ENCODE measurements at regions not wholly inside any gene's neighbourhood (a gene's known extent, or its start where the extent isn't known, plus 50 kb on each side); places are given as distances from the start of the nearest gene placed in this dataset.

DNA sequence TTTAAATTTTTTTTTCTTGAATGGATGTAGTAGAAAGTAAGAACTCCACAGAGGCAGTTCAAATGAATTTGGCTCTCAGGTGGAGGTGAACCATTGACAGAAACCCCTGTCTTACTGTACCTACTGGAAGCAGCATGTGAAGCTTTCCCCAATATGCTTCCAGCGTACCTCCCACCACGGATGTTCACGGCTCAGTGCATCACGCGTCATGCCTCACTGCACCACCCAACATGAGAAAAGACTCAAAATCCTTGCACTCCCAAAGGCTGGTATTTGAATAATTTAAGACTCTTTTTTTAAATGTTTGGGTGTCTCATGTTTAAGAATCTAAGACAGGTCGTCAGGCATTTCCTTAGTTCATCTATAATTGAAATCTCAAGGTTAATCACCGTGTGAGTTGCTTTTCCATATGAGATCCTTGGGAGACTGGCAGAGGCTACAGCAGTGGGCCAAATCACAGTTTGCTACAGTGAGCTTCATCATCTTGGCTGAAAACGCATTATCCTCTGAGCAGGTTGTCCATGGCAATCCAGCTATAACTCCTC lies 846.4 kb downstream of the DCDC2C start:
- Mint-ChIP-seq H3K4me3 (no peak overlapping the region), H3K36me3 (ENCODE audit: low read depth) (no peaks in the 10 kb centered on the region), H3K27me3 (no peaks in the 10 kb centered on the region), H3K4me1 (no peaks in the 10 kb centered on the region), H3K9me3 (peaks cover 5% of the 10 kb centered on the region), H3K27ac (no peak overlapping the region)
- ATAC-seq = no peak
- no peak for DNase-seq

GRCh38 chr2:4551691-4552474 lies 848.5 kb downstream of the DCDC2C start:
- Mint-ChIP-seq H3K27me3 (no peaks in the 10 kb centered on the region), H3K4me3 (no peak overlapping the region), H3K4me1 (no peaks in the 10 kb centered on the region), H3K9me3 (peaks cover 5% of the 10 kb centered on the region), H3K27ac (no peak overlapping the region), H3K36me3 (ENCODE audit: low read depth) (no peaks in the 10 kb centered on the region)
- DNase-seq = no peak
- no peak for ATAC-seq

- Mint-ChIP-seq H3K4me1 (no peaks in the 10 kb centered on the region), H3K9me3 (peaks cover 5% of the 10 kb centered on the region), H3K36me3 (ENCODE audit: low read depth) (no peaks in the 10 kb centered on the region), H3K27me3 (no peaks in the 10 kb centered on the region), H3K27ac (no peak overlapping the region), H3K4me3 (no peak overlapping the region)
- DNase-seq (no peak), ATAC-seq (no peak)
Observed at GRCh38 chr2:4553241-4553640, 849.9 kb downstream of the DCDC2C start.

- no peak overlapping the region for H3K4me3 Mint-ChIP-seq
- H3K4me1 Mint-ChIP-seq = no peaks in the 10 kb centered on the region
- ATAC-seq = no peak
- H3K27ac Mint-ChIP-seq = no peak overlapping the region
- no peaks in the 10 kb centered on the region for H3K27me3 Mint-ChIP-seq
- H3K36me3 Mint-ChIP-seq (ENCODE audit: low read depth) = no peaks in the 10 kb centered on the region
- DNase-seq = no peak
- H3K9me3 Mint-ChIP-seq = peaks cover 10% of the 10 kb centered on the region
Observed at GRCh38 chr2:4556135-4556896, 852.9 kb downstream of the DCDC2C start.

DNA sequence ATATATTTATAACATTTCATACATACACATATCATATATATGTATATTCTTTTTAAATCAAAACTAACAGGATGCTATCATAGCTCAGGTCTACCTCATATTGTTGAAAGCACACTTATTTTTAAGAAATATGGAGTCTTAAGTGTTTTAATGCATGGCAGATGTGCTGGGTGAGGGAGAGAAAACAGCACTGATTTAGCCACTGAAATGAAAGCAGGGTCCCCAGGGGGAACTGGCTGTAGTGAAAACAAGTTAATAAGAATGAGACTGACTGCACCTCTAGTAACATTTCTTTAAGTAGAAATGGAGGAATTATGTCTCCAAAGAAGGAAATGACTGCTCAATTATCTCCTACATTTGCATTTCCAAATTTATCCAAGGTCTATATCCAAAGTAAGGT lies 857.8 kb downstream of the DCDC2C start:
- Mint-ChIP-seq H3K27me3 (no peaks in the 10 kb centered on the region), H3K9me3 (peaks cover 17% of the 10 kb centered on the region), H3K27ac (no peak overlapping the region), H3K4me3 (no peak overlapping the region), H3K4me1 (no peaks in the 10 kb centered on the region), H3K36me3 (ENCODE audit: low read depth) (no peaks in the 10 kb centered on the region)
- DNase-seq (no peak), ATAC-seq (no peak)

DNA sequence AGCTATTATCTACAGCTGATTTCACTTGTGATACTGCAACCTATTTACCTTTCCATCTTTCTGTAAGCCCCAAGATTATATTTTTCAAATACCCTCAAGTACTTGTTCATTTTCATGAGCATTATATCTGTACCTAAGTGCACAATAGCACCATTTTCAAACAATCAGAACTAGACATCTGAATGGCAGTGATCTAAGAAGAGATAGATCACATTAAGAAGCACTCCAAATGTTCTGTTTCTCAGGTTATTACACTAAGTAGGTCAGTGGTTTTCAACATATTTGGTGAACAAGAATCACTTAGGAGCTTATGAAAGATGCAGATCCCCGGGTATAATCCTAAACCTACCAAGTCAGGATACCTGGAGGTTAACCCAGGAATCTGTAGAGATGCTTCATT lies 872.7 kb downstream of the DCDC2C start:
- peaks cover 12% of the 10 kb centered on the region for H3K9me3 Mint-ChIP-seq
- no peak for ATAC-seq

GRCh38 chr2:4579977-4580376 lies 876.6 kb downstream of the DCDC2C start:
- Mint-ChIP-seq H3K4me1 (no peaks in the 10 kb centered on the region), H3K9me3 (peaks cover 7% of the 10 kb centered on the region), H3K36me3 (ENCODE audit: low read depth) (no peaks in the 10 kb centered on the region), H3K27me3 (no peaks in the 10 kb centered on the region), H3K27ac (no peak overlapping the region), H3K4me3 (no peak overlapping the region)
- ATAC-seq = no peak
- no peak for DNase-seq

More for the DNA sequence above, 872.7 kb downstream of the DCDC2C start:
- no peak overlapping the region for H3K27ac Mint-ChIP-seq
- H3K4me3 Mint-ChIP-seq = no peak overlapping the region
- H3K36me3 Mint-ChIP-seq (ENCODE audit: low read depth) = no peaks in the 10 kb centered on the region
- no peaks in the 10 kb centered on the region for H3K27me3 Mint-ChIP-seq
- H3K4me1 Mint-ChIP-seq = no peaks in the 10 kb centered on the region
- DNase-seq = no peak

DNA sequence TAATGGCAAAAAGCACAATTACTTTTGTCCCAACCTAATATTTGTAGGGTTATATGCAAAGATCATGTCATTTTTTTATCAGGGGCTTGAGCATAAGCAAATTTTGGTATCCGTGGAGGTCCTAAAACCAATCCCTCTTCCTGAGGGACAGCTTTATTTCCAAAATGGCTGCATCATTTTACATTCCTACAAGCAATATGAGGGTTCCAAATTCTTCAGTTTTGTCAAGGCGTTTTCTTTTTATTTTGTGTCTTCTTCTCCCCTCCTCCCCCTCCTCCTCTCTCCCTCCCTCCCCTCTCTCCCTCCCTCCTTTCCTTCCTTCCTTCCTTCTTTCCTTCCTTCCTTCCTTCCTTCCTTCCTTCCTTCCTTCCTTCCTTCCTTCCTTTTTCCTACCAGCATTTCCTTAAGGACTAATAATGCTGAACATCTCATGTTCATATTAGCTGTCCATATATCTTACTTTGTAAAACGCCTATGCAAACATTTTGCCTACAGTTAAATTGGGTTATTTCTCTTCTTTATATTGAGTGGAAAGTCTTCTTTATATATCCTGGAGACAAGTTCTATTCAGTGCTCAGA lies 881.8 kb downstream of the DCDC2C start:
- H3K36me3 Mint-ChIP-seq (ENCODE audit: low read depth) = no peaks in the 10 kb centered on the region
- ATAC-seq (no peak), DNase-seq (no peak)
- H3K4me1 Mint-ChIP-seq = no peaks in the 10 kb centered on the region
- no peak overlapping the region for H3K4me3 Mint-ChIP-seq
- no peaks in the 10 kb centered on the region for H3K27me3 Mint-ChIP-seq
- H3K27ac Mint-ChIP-seq = no peak overlapping the region
- peaks cover 10% of the 10 kb centered on the region for H3K9me3 Mint-ChIP-seq

DNA sequence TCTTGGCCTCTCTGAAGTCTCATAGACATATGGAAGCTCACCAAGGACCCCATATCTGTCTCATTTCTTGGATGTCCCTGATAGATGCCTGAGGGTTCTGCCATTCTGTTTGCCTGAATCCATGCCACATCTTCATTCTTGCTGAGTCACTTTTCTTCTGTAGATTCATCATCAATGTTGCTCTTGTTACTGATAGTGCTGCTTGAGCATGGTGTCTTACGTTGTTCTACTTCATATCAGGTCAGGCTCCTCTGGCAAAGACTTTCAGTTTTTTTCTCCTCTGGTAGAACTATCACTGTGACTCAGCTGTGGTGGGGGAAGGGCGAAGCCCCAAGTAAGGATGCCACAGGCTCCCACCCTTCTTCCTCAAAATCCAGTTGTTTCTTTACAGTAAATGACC lies 885.2 kb downstream of the DCDC2C start:
- Mint-ChIP-seq H3K4me1 (no peaks in the 10 kb centered on the region), H3K36me3 (ENCODE audit: low read depth) (no peaks in the 10 kb centered on the region), H3K4me3 (no peak overlapping the region), H3K9me3 (peaks cover 12% of the 10 kb centered on the region), H3K27me3 (no peaks in the 10 kb centered on the region), H3K27ac (no peak overlapping the region)
- ATAC-seq (no peak), DNase-seq (no peak)

DNA sequence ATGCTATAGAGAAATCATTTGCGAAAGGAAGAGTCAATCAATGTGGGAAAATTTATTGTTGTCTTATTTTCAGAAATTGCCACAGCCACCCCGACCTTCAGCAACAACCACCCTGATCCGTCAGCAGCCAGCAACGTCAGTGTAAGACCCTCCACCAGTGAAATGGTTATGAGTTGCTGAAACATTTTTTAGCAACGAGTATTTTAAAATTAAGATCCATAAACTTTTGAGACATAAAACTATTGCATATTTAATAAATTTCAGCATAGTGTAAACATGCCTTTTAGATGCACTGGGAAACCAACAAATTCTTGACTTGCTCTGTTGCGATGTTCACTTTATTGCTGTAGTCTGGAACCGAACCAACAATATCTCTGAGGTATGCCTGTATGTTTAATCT lies 887.9 kb downstream of the DCDC2C start:
- H3K36me3 Mint-ChIP-seq (ENCODE audit: low read depth) = no peaks in the 10 kb centered on the region
- ATAC-seq (no peak), DNase-seq (no peak)
- H3K4me1 Mint-ChIP-seq = no peaks in the 10 kb centered on the region
- H3K27me3 Mint-ChIP-seq = no peaks in the 10 kb centered on the region
- H3K9me3 Mint-ChIP-seq = peaks cover 15% of the 10 kb centered on the region
- no peak overlapping the region for H3K27ac Mint-ChIP-seq
- no peak overlapping the region for H3K4me3 Mint-ChIP-seq

DNA sequence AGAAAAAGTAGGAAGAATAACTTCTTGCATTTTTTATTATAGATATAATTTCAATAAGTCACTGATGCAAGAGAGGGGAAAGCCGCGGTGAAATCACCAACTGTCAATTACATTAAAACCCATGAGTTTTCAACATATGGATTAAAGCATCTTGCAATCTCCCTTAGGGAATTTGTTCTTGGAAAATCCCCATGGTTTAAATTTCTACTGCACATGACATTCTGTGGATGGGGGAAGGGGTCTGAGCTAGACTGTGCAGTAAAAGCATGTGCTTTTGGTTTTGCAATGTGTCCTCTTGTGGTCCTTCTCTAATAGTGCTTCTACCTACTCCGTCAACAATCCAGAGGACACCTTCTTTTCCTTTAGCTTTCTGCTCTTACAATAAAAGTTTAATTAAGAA lies 894.0 kb downstream of the DCDC2C start:
- no peaks in the 10 kb centered on the region for H3K27me3 Mint-ChIP-seq
- DNase-seq = no peak
- H3K36me3 Mint-ChIP-seq (ENCODE audit: low read depth) = no peaks in the 10 kb centered on the region
- H3K4me1 Mint-ChIP-seq = no peaks in the 10 kb centered on the region
- H3K4me3 Mint-ChIP-seq = no peak overlapping the region
- peaks cover 7% of the 10 kb centered on the region for H3K9me3 Mint-ChIP-seq
- H3K27ac Mint-ChIP-seq = no peak overlapping the region
- ATAC-seq = no peak

GRCh38 chr2:4604767-4605166 lies 901.4 kb downstream of the DCDC2C start:
- Mint-ChIP-seq H3K9me3 (peaks cover 4% of the 10 kb centered on the region), H3K27ac (no peak overlapping the region), H3K36me3 (ENCODE audit: low read depth) (no peaks in the 10 kb centered on the region), H3K4me1 (no peaks in the 10 kb centered on the region), H3K4me3 (no peak overlapping the region), H3K27me3 (no peaks in the 10 kb centered on the region)
- DNase-seq = no peak
- no peak for ATAC-seq

- Mint-ChIP-seq H3K27me3 (no peaks in the 10 kb centered on the region), H3K36me3 (ENCODE audit: low read depth) (no peaks in the 10 kb centered on the region), H3K4me3 (no peak overlapping the region), H3K27ac (no peak overlapping the region), H3K9me3 (peaks cover 18% of the 10 kb centered on the region), H3K4me1 (no peaks in the 10 kb centered on the region)
- ATAC-seq (no peak), DNase-seq (no peak)
Observed at GRCh38 chr2:4618141-4618540, 914.8 kb downstream of the DCDC2C start.

DNA sequence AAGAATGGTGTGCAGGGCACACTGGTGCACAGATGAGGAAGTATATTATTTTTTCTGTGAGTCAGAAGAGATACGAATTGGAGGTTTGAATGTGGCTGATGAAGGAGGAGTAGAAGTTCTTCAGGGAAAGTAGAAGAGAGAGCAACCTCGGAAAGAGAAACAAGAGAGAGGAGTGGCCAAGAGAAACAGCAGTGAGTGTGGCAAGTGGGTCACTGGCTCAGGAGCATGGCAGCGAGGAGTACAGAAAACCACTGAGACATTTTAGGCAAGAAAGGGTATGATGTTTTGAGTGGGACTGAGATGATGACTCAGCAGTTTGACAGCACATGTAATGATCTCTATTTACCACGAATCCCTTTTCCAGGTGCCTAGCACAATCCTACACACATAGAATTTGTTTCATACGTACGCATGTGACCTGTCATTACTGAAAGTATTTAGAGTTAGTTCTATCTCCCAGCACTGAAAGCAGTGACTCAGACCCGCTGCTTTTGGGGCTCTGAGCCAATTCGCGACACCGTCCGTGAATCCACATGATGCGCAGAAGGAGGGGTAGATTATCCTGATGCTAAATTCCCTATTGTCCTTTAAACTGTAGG lies 915.4 kb downstream of the DCDC2C start:
- H3K9me3 Mint-ChIP-seq = peaks cover 18% of the 10 kb centered on the region
- H3K27me3 Mint-ChIP-seq = no peaks in the 10 kb centered on the region
- no peak for ATAC-seq
- no peaks in the 10 kb centered on the region for H3K36me3 Mint-ChIP-seq (ENCODE audit: low read depth)
- H3K4me3 Mint-ChIP-seq = no peak overlapping the region
- no peak overlapping the region for H3K27ac Mint-ChIP-seq
- no peaks in the 10 kb centered on the region for H3K4me1 Mint-ChIP-seq
- no peak for DNase-seq
